Activated CD8-positive, alpha-beta memory T cell treated with anti-CD3 and anti-CD28 coated beads for 36 hours (primary cell): ENCODE measurements at regions not wholly inside any gene's neighbourhood (a gene's known extent, or its start where the extent isn't known, plus 50 kb on each side); places are given as distances from the start of the nearest gene placed in this dataset.

Source experiments
- CTCF ChIA-PET: fragments of 350-600 bp; sonication (Branson Sonifier 250); formaldehyde crosslinking; loops from one replicate; lab custom pipeline; 2021; ENCODE audit warnings: antibody characterized with exemption; lab: Charles Lee
- POLR2A ChIA-PET: fragments of 350-600 bp; sonication (Branson Sonifier 250); formaldehyde crosslinking; loops from one replicate; lab custom pipeline; 2021; ENCODE audit warnings: antibody characterized with exemption; lab: Charles Lee

GRCh38 chr13:53759016-53759415, 730.4 kb downstream of the OLFM4 start:
- CTCF ChIA-PET = no interaction called here
- POLR2A ChIA-PET = no interaction called here

DNA sequence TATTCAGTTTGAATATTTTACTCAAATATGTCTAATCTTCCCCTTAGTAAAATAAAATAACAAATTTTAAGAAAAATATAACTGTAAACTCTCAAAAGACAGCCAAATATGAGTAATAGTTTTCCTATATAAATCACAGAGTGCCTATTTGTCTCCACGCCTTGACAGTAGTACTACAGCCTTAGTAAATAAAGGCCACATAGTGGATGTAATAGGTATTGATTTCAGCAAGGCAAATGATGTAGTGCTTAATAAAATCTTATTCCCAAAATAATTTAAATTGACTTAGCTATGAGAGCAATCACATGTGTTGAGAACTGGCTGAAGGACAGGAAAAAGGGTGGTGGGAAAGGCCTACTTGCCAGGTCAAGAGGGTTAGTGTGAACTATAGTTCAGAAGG, 747.2 kb downstream of the OLFM4 start:
- CTCF ChIA-PET = no interaction called here
- POLR2A ChIA-PET = no interaction called here

DNA sequence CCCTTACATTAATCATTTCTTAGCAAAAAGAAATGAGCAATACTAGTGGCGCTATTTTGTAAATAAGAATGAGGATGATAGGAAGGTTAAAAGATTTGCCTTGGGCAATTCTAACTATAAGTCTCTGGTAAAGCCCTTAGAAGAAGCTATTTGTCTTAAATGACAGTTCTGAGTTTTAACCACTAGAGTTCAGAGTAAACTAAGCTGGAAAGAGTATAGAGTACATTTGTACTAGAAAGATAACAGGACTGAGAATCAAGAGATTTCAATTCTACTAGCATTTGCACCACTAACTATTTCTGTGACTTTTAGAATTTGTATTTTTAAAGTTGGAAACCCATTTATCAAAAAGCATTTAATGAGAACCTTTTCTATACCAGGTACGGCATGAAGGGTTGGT, 750.3 kb downstream of the OLFM4 start:
- POLR2A ChIA-PET = no interaction called here

GRCh38 chr13:53781941-53782340, 753.3 kb downstream of the OLFM4 start:
- ChIA-PET CTCF (no interaction called here), POLR2A (no interaction called here)

More for the DNA sequence above, 750.3 kb downstream of the OLFM4 start:
- CTCF ChIA-PET = no interaction called here

DNA sequence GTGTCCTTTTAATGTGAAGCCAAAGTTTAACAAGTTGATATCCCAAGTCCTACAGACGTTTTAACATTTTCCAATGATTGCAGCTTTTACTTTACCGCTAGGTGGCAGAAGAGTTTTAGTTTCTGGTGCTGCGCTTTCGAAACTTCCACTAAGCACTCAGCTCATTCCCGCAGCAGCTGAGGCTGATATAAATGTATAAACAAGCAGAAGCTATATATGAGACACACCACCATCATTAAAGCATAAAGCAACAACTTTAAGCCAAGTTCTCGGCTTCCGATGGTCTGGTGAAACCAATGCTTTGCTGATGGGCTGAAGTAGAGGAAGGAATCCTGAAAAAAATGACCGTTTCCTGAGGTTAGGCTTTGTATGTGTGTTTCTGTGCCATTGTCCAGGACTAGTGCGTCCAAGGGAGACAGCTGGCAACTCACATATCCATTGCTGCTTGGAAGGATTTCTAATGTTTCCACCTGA, 753.9 kb downstream of the OLFM4 start:
- CTCF ChIA-PET = interaction anchor here (0.7 kb wide), 1 partner anchor 711 kb away, joined by 3 read pairs; no protein-coding TSS in a partner anchor

GRCh38 chr13:53783471-53783870, 754.9 kb downstream of the OLFM4 start:
- POLR2A ChIA-PET = no interaction called here
- CTCF ChIA-PET = no interaction called here

More for the DNA sequence above, 753.9 kb downstream of the OLFM4 start:
- POLR2A ChIA-PET = no interaction called here

DNA sequence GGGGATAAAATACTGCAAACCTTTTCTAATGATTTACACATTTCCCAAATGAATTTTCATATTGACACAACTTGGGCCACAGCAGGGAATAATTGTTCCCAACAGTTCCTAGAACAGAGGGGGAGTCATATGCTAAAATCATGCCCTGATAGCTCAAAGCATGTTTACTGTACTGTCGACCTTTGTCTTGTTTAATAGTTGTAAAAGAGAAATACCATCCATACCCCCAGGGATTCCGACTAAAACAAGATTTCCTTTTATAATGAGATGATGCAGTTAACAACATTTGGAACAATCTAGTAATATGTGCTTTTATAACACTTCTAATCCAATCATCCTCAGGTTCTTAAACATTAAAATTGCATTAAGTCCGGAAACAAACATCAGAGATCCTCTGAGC, 759.7 kb downstream of the OLFM4 start:
- ChIA-PET CTCF (no interaction called here), POLR2A (no interaction called here)

DNA sequence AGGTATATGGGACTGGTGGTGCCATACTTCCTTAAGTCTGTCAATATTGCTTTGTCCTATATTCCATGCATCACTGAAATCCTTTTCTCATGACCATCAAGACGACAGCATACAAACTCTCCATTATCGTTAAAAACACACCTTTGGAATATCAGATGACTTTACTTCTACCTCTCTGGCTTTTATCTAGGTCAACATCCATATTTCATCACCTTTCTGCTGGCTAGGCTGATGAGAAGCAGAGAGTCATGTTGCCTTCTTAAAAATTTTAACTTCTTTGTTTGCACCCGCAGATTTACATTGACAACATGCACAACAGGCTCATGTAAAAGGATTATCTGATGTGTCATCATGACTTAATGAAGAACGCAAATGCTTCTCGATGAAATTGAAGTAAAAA, 771.4 kb downstream of the OLFM4 start:
- CTCF ChIA-PET = no interaction called here

GRCh38 chr13:53807251-53807834, 778.7 kb downstream of the OLFM4 start:
- POLR2A ChIA-PET = no interaction called here
- CTCF ChIA-PET = interaction anchor here (0.6 kb wide), 1 partner anchor 799 kb away, joined by 3 read pairs; no protein-coding TSS in a partner anchor

More for the DNA sequence above, 771.4 kb downstream of the OLFM4 start:
- POLR2A ChIA-PET = no interaction called here

DNA sequence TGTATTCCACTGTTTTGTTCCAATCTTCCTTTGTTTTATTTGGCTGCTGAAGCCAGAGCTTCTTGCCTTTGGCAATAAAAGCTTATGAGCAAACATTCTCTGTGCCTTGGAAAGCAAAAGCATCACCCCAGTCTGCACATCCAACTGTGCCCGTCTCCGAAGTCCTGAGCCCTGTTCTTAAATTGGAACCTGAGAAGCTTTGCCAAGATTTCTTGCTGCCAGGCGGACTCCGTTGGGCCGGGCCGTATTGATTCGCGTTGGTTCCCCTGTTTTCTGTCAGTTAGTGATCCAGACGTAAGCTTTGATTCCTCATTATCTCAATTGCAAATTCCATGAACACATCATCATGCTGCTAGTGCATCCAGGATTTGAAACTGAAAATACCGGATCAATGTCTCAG, 793.0 kb downstream of the OLFM4 start:
- ChIA-PET CTCF (interaction anchor here (0.5 kb wide), 1 partner anchor 649 kb away, joined by 3 read pairs; no protein-coding TSS in a partner anchor), POLR2A (no interaction called here)

DNA sequence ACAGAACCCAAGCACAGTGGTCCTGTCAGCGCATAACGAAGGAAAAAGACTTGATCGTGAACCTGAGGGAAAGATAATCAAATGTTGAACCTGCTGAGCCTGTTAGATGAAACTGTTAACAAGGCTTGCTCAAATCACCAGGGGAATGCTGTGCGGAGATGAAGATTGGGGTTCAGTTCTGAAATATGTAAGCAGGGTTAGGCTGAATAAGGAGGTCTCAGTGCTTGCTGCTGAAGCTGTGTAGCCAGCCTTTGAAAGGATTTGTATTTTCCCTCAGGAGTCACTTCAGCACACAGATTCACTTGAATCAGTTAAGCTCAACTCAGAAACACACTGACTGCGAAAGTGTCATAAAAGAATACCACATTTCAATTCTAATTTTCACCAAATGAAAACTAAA, 793.5 kb downstream of the OLFM4 start:
- CTCF ChIA-PET = interaction anchor here (0.5 kb wide), 1 partner anchor 650 kb away, joined by 3 read pairs; no protein-coding TSS in a partner anchor
- POLR2A ChIA-PET = no interaction called here

DNA sequence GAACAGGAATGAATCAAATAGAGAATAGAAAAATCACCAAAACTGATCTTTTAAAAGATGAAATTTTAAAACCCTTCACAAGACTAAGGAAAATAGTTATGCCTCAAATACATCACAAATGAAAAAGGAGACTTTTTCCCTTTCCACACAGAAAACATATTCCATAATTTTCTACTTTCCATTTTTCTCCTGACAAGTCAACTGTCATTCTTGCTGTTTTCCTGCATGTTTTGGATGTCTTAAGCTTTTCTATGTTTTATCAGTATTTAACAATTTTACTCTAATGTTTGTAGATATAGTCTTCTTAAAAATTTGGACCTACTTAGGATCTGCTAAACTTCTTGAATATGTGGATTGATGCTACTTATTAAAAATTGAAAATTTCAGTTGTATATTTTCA, 810.8 kb downstream of the OLFM4 start:
- ChIA-PET POLR2A (no interaction called here), CTCF (no interaction called here)

DNA sequence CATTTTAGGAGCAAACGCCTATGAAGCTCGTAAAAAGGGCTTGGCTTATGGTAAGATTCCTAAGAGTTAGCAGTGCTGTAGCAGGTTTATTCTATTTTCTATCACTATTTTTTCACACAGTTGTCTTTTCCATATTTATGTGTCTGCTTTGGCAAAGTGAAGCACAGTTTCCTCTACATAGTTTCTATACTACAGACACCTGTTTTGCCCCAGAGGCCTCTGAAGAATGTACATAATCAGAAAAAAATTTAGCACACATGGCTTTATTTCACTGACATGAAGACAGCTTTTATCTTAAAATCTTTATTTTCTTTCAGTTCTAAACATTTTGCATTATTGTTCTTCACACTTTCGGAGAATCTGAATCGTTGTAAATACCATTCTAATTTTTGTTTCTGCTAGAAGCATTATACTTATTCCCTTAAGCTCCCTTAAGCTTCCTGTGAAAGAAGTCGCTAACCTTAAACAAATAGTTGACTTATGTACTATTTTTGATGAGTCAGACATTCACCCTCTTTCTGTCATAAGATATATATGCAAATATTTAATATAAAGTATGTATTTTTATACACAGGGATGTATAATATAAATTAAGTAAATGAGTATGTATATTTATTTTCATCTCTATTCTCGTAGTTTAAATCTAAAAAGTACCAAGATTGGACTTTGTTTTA, 816.0 kb downstream of the OLFM4 start:
- ChIA-PET CTCF (no interaction called here), POLR2A (no interaction called here)

DNA sequence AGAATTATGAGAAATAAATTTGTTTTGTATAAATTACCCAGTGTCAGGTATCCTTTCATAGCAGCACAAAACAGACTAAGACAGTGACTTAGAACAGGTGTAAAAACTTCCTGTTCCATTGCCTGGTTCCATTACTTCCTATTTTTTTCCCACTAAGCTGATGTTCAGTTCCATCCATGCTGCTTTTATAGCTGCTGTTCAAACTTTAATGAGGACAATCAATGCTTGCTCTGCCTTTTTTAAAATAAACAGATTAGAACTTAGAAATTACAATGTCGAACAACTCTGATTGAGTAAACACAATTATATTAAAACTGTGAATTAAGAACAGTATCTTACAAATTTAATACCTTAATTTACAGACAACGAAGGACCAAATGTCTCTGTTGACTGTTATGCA, 818.9 kb downstream of the OLFM4 start:
- ChIA-PET POLR2A (no interaction called here), CTCF (no interaction called here)

- ChIA-PET POLR2A (no interaction called here), CTCF (no interaction called here)
Measured at GRCh38 chr13:53848366-53848961, 819.9 kb downstream of the OLFM4 start.

DNA sequence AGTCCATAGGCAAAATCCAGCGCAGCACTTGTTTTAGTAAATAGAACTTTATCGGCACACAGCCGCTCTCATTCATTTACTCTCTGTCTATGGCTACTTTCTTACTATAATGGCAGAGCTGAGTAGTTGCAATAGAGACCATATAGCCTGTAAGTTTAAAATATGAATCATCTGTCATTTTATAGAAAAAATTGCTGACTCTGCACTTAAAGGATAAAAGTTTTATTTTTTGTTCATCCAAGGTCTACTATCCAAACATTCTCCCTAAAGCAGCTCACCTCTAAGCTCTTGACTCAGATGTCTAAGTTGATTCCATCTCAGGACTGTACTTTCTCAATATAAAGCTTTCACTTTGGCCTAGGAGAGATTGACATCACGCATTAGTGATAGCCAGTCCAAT, 825.7 kb downstream of the OLFM4 start:
- ChIA-PET CTCF (no interaction called here), POLR2A (no interaction called here)

- CTCF ChIA-PET = no interaction called here
Measured at GRCh38 chr13:53856573-53857195, 828.1 kb downstream of the OLFM4 start.

GRCh38 chr13:53863520-53863919, 834.9 kb downstream of the OLFM4 start:
- ChIA-PET POLR2A (no interaction called here), CTCF (no interaction called here)

More at GRCh38 chr13:53856573-53857195, 828.1 kb downstream of the OLFM4 start:
- POLR2A ChIA-PET = no interaction called here

- CTCF ChIA-PET = no interaction called here
Measured at GRCh38 chr13:53873558-53873957, 844.9 kb downstream of the OLFM4 start.

GRCh38 chr13:53878861-53879260, 850.2 kb downstream of the OLFM4 start:
- ChIA-PET CTCF (no interaction called here), POLR2A (no interaction called here)

More at GRCh38 chr13:53873558-53873957, 844.9 kb downstream of the OLFM4 start:
- POLR2A ChIA-PET = no interaction called here
